GM12891 (cell line): ENCODE measurements at regions not wholly inside any gene's neighbourhood (a gene's known extent, or its start where the extent isn't known, plus 50 kb on each side); places are given as distances from the start of the nearest gene placed in this dataset.

ENCODE experiments used
- PAX5 ChIP-seq: IDR thresholded peaks from 2 replicates; pipeline ENCODE4 v1.6.1; 2011; ENCODE audit warnings: low read length, moderate library complexity, mild to moderate bottlenecking; ENCODE audit not compliant: insufficient read depth, severe bottlenecking
- POLR2A ChIP-seq: IDR thresholded peaks from 2 replicates; pipeline ENCODE4 v1.6.1; 2011; ENCODE audit warnings: low read depth, low read length, control low read depth
- POLR2AphosphoS5 ChIP-seq: IDR thresholded peaks from 2 replicates; pipeline ENCODE4 v1.6.1; 2011; ENCODE audit warnings: low read depth, low read length, control low read depth
- SPI1 ChIP-seq: IDR thresholded peaks from 2 replicates; pipeline ENCODE4 v1.6.1; 2011; ENCODE audit warnings: low read depth, low read length, control low read depth
- TAF1 ChIP-seq: IDR thresholded peaks from 2 replicates; pipeline ENCODE4 v1.6.1; 2011; ENCODE audit warnings: low read depth, low read length, control low read depth

DNA sequence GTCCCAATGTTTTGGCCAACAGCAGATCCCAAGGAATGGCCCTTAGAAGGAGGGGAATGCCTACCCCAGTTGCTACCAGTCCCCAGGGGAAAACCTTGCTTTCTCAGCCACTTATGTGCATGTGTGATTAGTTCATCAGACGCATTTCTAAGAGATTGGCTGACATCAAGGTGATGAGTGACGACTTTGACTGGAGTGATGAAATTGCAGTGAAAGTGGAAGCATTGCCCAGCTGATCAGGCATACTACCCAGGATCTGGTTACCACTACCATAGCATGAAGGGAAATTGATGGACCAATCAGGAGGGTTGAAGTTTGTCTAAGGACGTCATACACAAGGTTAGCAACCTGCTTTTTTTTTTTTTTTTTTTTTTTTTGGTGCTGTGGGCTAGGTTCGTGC is 90.3 kb upstream of the ELMO1 start:
- TF ChIP-seq POLR2AphosphoS5 (no peak), POLR2A (no peak), SPI1 (no peak), TAF1 (no peak), PAX5 (no peak)
